Osteoblast (primary cell): ENCODE measurements at regions not wholly inside any gene's neighbourhood (a gene's known extent, or its start where the extent isn't known, plus 50 kb on each side); places are given as distances from the start of the nearest gene placed in this dataset.

ENCODE experiments used
- DNase-seq: peaks from one replicate; pipeline ENCODE4 v3.0.0; 2011; ENCODE audit warnings: low spot score, mixed read lengths; ENCODE audit not compliant: insufficient read length; ENCODE audit errors: missing footprints
- H2AFZ ChIP-seq: 2 replicates; pipeline ENCODE4 v1.6.0; 2011; ENCODE audit warnings: mild to moderate bottlenecking, low read length
- H3K27ac ChIP-seq: 2 replicates; pipeline ENCODE4 v1.5.1; 2011; ENCODE audit warnings: mild to moderate bottlenecking, low read depth, low read length, moderate library complexity
- H3K27me3 ChIP-seq: 2 replicates; pipeline ENCODE4 v1.6.0; 2012; ENCODE audit warnings: mild to moderate bottlenecking, control low read depth, inconsistent platforms, low read length, moderate library complexity; ENCODE audit not compliant: insufficient read depth
- H3K36me3 ChIP-seq: 2 replicates; pipeline ENCODE4 v1.5.1; 2011; ENCODE audit warnings: mild to moderate bottlenecking, low read length, control low read depth, moderate library complexity; ENCODE audit not compliant: insufficient read depth
- H3K4me1 ChIP-seq: 2 replicates; pipeline ENCODE4 v1.5.1; 2011; ENCODE audit warnings: mild to moderate bottlenecking, low read length, control low read depth, moderate library complexity; ENCODE audit not compliant: insufficient read depth
- H3K4me2 ChIP-seq: 2 replicates; pipeline ENCODE4 v1.6.0; 2011; ENCODE audit warnings: mild to moderate bottlenecking, low read length; ENCODE audit not compliant: insufficient read depth
- H3K4me3 ChIP-seq: fragments of 200-600 bp; sonication (generic); 3 replicates; pipeline ENCODE4 v1.5.1; 2012; ENCODE audit warnings: mild to moderate bottlenecking, low read length, inconsistent platforms; ENCODE audit not compliant: insufficient read depth
- H3K79me2 ChIP-seq: 2 replicates; pipeline ENCODE4 v1.6.0; 2012; ENCODE audit warnings: mild to moderate bottlenecking, low read length, control low read depth, inconsistent platforms; ENCODE audit not compliant: insufficient read depth
- H3K9me3 ChIP-seq: 2 replicates; pipeline ENCODE4 v1.5.1; 2011; ENCODE audit warnings: low read depth, low read length, control low read depth
- H4K20me1 ChIP-seq: 2 replicates; pipeline ENCODE4 v1.6.0; 2012; ENCODE audit warnings: mild to moderate bottlenecking, low read length, control low read depth; ENCODE audit not compliant: insufficient read depth
- CTCF ChIP-seq: IDR thresholded peaks from 2 replicates; pipeline ENCODE4 v1.5.1; 2011; ENCODE audit warnings: mild to moderate bottlenecking, low read depth, low read length, moderate library complexity; ENCODE audit errors: extremely low read depth

GRCh38 chr11:19445771-19446170 is 205.0 kb upstream of the E2F8 start:
- H2AFZ ChIP-seq: no peak overlapping the region
- peaks cover 30% of the 10 kb centered on the region for H3K4me1 ChIP-seq
- TF ChIP-seq CTCF: no peak
- H3K4me2 ChIP-seq: no peak overlapping the region
- H3K27ac ChIP-seq: no peak overlapping the region
- no peaks in the 10 kb centered on the region for H3K79me2 ChIP-seq
- H3K27me3 ChIP-seq: no peaks in the 10 kb centered on the region
- H3K36me3 ChIP-seq: no peaks in the 10 kb centered on the region
- H4K20me1 ChIP-seq: peaks cover 3% of the 10 kb centered on the region
- H3K4me3 ChIP-seq: no peak overlapping the region
- no peak for DNase-seq
- no peaks in the 10 kb centered on the region for H3K9me3 ChIP-seq

- DNase-seq: peak; percentile 73
Measured at GRCh38 chr11:19444231-19444630, 203.5 kb upstream of the E2F8 start.

GRCh38 chr11:19442554-19442910 is 201.8 kb upstream of the E2F8 start:
- Histone ChIP-seq H3K4me2 (peak overlapping the region; percentile 7), H3K27me3 (no peaks in the 10 kb centered on the region), H3K4me3 (no peak overlapping the region), H3K36me3 (no peaks in the 10 kb centered on the region), H3K27ac (peak overlapping the region; percentile 31), H2AFZ (no peak overlapping the region), H3K79me2 (no peaks in the 10 kb centered on the region), H3K9me3 (no peaks in the 10 kb centered on the region), H3K4me1 (peaks cover 37% of the 10 kb centered on the region), H4K20me1 (peaks cover 3% of the 10 kb centered on the region)
- TF ChIP-seq CTCF: no peak
- no peak for DNase-seq

More at GRCh38 chr11:19444231-19444630, 203.5 kb upstream of the E2F8 start:
- H4K20me1 ChIP-seq: peaks cover 3% of the 10 kb centered on the region
- no peak overlapping the region for H2AFZ ChIP-seq
- no peaks in the 10 kb centered on the region for H3K27me3 ChIP-seq
- H3K27ac ChIP-seq: no peak overlapping the region
- H3K36me3 ChIP-seq: no peaks in the 10 kb centered on the region
- H3K4me3 ChIP-seq: no peak overlapping the region
- no peaks in the 10 kb centered on the region for H3K9me3 ChIP-seq
- H3K4me2 ChIP-seq: no peak overlapping the region
- no peaks in the 10 kb centered on the region for H3K79me2 ChIP-seq
- peaks cover 30% of the 10 kb centered on the region for H3K4me1 ChIP-seq
- TF ChIP-seq CTCF: no peak

GRCh38 chr11:19441752-19442553 is 201.2 kb upstream of the E2F8 start:
- Histone ChIP-seq H3K79me2 (no peaks in the 10 kb centered on the region), H3K36me3 (no peaks in the 10 kb centered on the region), H3K4me3 (no peak overlapping the region), H4K20me1 (peaks cover 3% of the 10 kb centered on the region), H3K4me1 (peaks cover 37% of the 10 kb centered on the region), H2AFZ (no peak overlapping the region), H3K9me3 (no peaks in the 10 kb centered on the region), H3K27me3 (no peaks in the 10 kb centered on the region), H3K4me2 (peak overlapping the region; percentile 24), H3K27ac (peak overlapping the region; percentile 60)
- peak; percentile 91 for DNase-seq
- no peak for TF ChIP-seq CTCF
